ENCODE measurements at regions not wholly inside any gene's neighbourhood (a gene's known extent, or its start where the extent isn't known, plus 50 kb on each side); places are given as distances from the start of the nearest gene placed in this dataset.
"Not testable (repeated sequence)": the region's sequence is repeated elsewhere in the genome, so short reads cannot be mapped to it uniquely, and the experiment has no call there.

GRCh38 chr1:121087221-121087620, 96.9 kb downstream of the FAM72B start:
- DNase-seq; intact Hi-C loops (cut with DNase I): not testable (repeated sequence)

DNA sequence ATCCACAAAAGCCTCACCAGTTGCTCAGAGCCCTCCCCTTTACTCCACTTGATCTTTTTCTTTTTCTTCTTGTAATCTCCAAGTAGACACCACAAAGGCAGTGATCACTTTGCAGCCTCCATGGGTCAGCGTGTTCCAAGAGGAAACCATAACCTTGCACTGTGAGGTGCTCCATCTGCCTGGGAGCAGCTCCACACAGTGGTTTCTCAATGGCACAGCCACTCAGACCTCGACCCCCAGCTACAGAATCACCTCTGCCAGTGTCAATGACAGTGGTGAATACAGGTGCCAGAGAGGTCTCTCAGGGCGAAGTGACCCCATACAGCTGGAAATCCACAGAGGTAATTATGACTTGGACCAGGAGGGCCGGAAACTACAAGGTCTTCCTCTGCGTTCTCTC, 95.6 kb downstream of the FAM72B start:
- DNase-seq; intact Hi-C loops (cut with DNase I): not testable (repeated sequence)

DNA sequence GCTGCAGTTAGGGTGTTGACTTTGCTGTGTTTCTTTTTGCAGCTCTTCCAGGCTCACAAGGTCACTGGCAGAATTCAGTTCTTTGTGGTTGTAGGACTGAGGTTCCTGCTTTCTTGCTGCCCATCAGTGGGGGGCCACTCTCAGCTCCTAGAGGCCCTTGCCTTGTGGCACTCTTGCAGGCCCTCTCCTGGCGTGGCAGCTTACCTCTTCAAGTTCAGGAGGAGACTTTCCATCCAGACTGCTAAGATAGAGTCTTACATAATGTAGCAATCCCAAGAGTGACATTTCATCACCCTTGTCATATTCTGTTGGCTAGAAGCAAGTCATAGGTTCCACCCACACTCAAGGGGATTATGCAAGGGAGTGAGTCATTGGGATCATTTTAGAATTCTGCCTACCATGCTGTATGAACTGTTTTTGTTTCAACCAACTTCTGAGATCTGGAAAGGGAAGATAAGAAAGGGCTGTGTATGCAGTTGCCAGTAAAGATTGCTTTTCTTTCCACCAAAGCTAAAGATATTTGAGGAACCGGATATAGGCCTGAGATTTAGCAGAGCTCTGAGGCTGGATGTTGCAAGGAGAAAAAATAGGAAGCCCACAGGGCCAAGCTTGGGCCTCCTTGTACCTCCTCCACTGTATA, 91.7 kb downstream of the FAM72B start:
- DNase-seq, result peak in 13 of 42 donors; percentile 7 to 38 (median 16)
- intact Hi-C loops (cut with DNase I), result not testable (repeated sequence)

GRCh38 chr1:121095014-121095413, 89.1 kb downstream of the FAM72B start:
- DNase-seq; intact Hi-C loops (cut with DNase I): not testable (repeated sequence)

DNA sequence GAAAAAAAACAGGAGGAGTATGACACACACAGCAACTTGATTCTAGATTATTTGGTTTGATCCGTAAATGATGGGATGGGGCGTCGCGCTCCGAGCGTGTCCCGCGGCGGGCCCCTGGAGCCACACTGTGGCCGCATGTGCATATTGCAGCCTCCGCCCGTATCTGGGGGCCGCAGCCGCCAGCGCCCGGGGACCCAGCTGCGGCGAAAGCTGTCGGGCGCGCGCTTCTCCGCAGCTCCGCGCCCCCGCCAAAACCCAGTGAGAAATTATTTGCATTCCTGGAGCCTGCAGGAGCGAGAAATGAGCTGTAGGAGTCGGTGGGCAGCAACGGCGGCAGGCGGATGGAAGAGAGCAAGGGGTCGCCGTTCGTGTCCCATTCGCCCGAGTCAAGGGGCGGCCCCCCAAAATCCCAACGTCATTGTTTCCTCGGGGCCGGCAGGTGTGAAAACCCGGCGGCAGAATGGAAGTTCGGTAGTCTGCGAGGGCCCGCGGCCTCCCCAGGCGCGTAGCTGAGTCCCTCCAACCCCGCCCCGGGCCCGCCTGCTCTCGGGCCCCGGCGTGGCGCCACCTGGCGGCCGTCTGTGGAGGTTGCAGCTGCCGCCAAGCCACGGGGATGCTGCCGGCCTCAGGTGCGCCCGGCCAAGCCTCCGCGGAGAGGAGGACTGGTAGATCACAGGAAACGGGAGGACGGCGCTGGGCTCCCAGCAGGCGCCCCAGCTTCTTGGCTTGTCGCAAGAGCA, 86.8 kb downstream of the FAM72B start:
- intact Hi-C loops (cut with DNase I), result not testable (repeated sequence)
- peak; percentile 39 to 91 (median 81) for DNase-seq

- DNase-seq, result peak in 27 of 42 donors; percentile 6 to 44 (median 13)
Observed at GRCh38 chr1:121097867-121098215, 86.3 kb downstream of the FAM72B start.

GRCh38 chr1:121109025-121109424, 75.1 kb downstream of the FAM72B start:
- intact Hi-C loops (cut with DNase I); DNase-seq: not testable (repeated sequence)

More at GRCh38 chr1:121097867-121098215, 86.3 kb downstream of the FAM72B start:
- intact Hi-C loops (cut with DNase I), result not testable (repeated sequence)

- intact Hi-C loops (cut with DNase I), result not testable (repeated sequence)
- DNase-seq, result peak in 28 of 42 donors; percentile 4 to 58 (median 16)
Observed at GRCh38 chr1:121116522-121117297, 67.4 kb downstream of the FAM72B start.

DNA sequence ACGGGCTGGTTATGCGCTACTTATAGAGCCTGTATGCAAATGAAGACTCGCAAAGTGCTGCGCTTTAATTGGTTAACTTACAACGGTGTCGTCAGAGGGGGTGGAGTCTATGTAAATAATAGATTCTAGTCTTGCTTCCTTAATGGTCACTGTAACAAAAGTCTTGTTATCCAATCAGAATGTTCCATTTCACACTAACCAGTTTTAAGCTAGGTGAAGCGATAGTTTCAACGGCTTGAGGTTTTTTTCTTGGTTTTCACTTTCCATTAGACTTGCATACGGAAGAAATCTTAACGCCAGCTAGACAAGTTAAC, 66.9 kb downstream of the FAM72B start:
- intact Hi-C loops (cut with DNase I); DNase-seq: not testable (repeated sequence)

GRCh38 chr1:121117622-121118479, 66.3 kb downstream of the FAM72B start:
- intact Hi-C loops (cut with DNase I), result not testable (repeated sequence)
- peak in 37 of 42 donors; percentile 3 to 56 (median 19) for DNase-seq

Data from head of caudate nucleus (tissue), 42 donors.